HEK293 (cell line): ENCODE measurements at regions not wholly inside any gene's neighbourhood (a gene's known extent, or its start where the extent isn't known, plus 50 kb on each side); places are given as distances from the start of the nearest gene placed in this dataset.

ENCODE experiments used
- CTCF ChIA-PET: fragments of 350-600 bp; formaldehyde crosslinking; extraction: SDS; loops from one replicate; lab custom pipeline; 2021; ENCODE audit warnings: antibody characterized with exemption; lab: Yijun Ruan, JAX
- POLR2A ChIA-PET: fragments of 300-600 bp; formaldehyde crosslinking; extraction: SDS; loops from one replicate; lab custom pipeline; 2020; ENCODE audit warnings: antibody characterized with exemption, inconsistent platforms; lab: Yijun Ruan, JAX
- H3K27ac ChIP-seq: fragments of 200-500 bp; sonication (Bioruptor generic); 2 replicates; pipeline ENCODE4 v1.5.1; 2014; ENCODE audit warnings: low read depth, low read length, control low read depth, inconsistent platforms; ENCODE audit errors: extremely low read depth
- H3K36me3 ChIP-seq, 2 experiments: fragments of 200-500 bp in 1 of 2; sonication (Bioruptor generic) in 1 of 2; 1 replicate in 1 of 2; 2 replicates in 1 of 2; pipeline ENCODE4 v1.5.1; 2014 to 2017; ENCODE audit warnings: inconsistent platforms in 2 of 2, low read length in 2 of 2; ENCODE audit not compliant: control insufficient read depth in 2 of 2, insufficient read depth in 1 of 2
- H3K4me1 ChIP-seq: fragments of 200-500 bp; sonication (Bioruptor generic); 2 replicates; pipeline ENCODE4 v1.5.1; 2014; ENCODE audit warnings: mild to moderate bottlenecking, low read length, inconsistent platforms; ENCODE audit not compliant: control insufficient read depth, insufficient read depth
- H3K4me3 ChIP-seq: 2 replicates; pipeline ENCODE4 v1.5.1; 2011; ENCODE audit warnings: low read depth, mild to moderate bottlenecking, control low read depth, low read length, moderate library complexity
- H3K9me3 ChIP-seq: fragments of 200-500 bp; sonication (Bioruptor generic); 2 replicates; pipeline ENCODE4 v1.5.1; 2014; ENCODE audit warnings: low read depth, low read length, inconsistent platforms; ENCODE audit not compliant: control insufficient read depth, insufficient read depth
- BCL11A ChIP-seq: fragments of 450-650 bp; formaldehyde crosslinking; IDR thresholded peaks from 2 replicates; pipeline ENCODE4 v1.5.1; 2016; ENCODE audit warnings: low read depth, missing biosample characterization, missing genetic modification characterization
- FEZF1 ChIP-seq: fragments of 450-650 bp; formaldehyde crosslinking; IDR thresholded peaks from 2 replicates; pipeline ENCODE4 v1.5.1; 2016; ENCODE audit warnings: missing biosample characterization, missing genetic modification characterization
- PRDM1 ChIP-seq: fragments of 450-650 bp; formaldehyde crosslinking; IDR thresholded peaks from 2 replicates; pipeline ENCODE4; 2016; ENCODE audit warnings: missing biosample characterization, missing genetic modification characterization
- SALL2 ChIP-seq: fragments of 450-650 bp; formaldehyde crosslinking; IDR thresholded peaks from 2 replicates; pipeline ENCODE4 v1.5.0; 2017; ENCODE audit warnings: missing biosample characterization, mild to moderate bottlenecking, missing genetic modification characterization, borderline replicate concordance
- TRIM28 ChIP-seq: IDR thresholded peaks from 2 replicates; pipeline ENCODE4 v1.6.1; 2011; ENCODE audit warnings: low read length, control low read depth, borderline replicate concordance
- WT1 ChIP-seq: fragments of 450-650 bp; formaldehyde crosslinking; IDR thresholded peaks from 2 replicates; pipeline ENCODE4 v1.5.1; 2016; ENCODE audit warnings: missing biosample characterization, missing genetic modification characterization
- ZNF169 ChIP-seq: fragments of 450-650 bp; formaldehyde crosslinking; IDR thresholded peaks from 2 replicates; pipeline ENCODE4 v1.5.1; 2016; ENCODE audit warnings: missing biosample characterization, missing genetic modification characterization
- ZNF174 ChIP-seq: fragments of 450-650 bp; formaldehyde crosslinking; IDR thresholded peaks from 2 replicates; pipeline ENCODE4 v1.5.0; 2017; ENCODE audit warnings: missing biosample characterization, mild to moderate bottlenecking, missing genetic modification characterization
- ZNF433 ChIP-seq: fragments of 450-650 bp; formaldehyde crosslinking; IDR thresholded peaks from 2 replicates; pipeline ENCODE4 v1.5.1; 2016; ENCODE audit warnings: missing biosample characterization, missing genetic modification characterization, low read depth
- ZNF48 ChIP-seq: fragments of 450-650 bp; formaldehyde crosslinking; IDR thresholded peaks from 2 replicates; pipeline ENCODE4 v1.5.1; 2016; ENCODE audit warnings: missing biosample characterization, missing genetic modification characterization
- ZNF585B ChIP-seq: fragments of 450-650 bp; formaldehyde crosslinking; IDR thresholded peaks from 2 replicates; pipeline ENCODE4 v1.5.1; 2016; ENCODE audit warnings: missing biosample characterization, missing genetic modification characterization
- ZNF670 ChIP-seq: fragments of 450-650 bp; formaldehyde crosslinking; IDR thresholded peaks from 2 replicates; pipeline ENCODE4 v1.5.1; 2016; ENCODE audit warnings: missing biosample characterization, missing genetic modification characterization, low read depth
- ZSCAN23 ChIP-seq: fragments of 450-650 bp; formaldehyde crosslinking; IDR thresholded peaks from 2 replicates; pipeline ENCODE4 v1.5.1; 2016; ENCODE audit warnings: missing biosample characterization, missing genetic modification characterization
- TF ChIP-seq, protein P1 (sequence below): fragments of 450-650 bp; formaldehyde crosslinking; IDR thresholded peaks from 2 replicates; pipeline ENCODE4 v1.5.1; 2016; ENCODE audit warnings: missing biosample characterization, missing genetic modification characterization
- TF ChIP-seq, protein P2 (sequence below): fragments of 450-650 bp; formaldehyde crosslinking; IDR thresholded peaks from 2 replicates; pipeline ENCODE4 v1.5.1; 2017; ENCODE audit warnings: missing biosample characterization, missing genetic modification characterization
- TF ChIP-seq, protein P3 (sequence below): fragments of 450-650 bp; formaldehyde crosslinking; IDR thresholded peaks from 2 replicates; pipeline ENCODE4 v1.5.1; 2016; ENCODE audit warnings: missing biosample characterization, missing genetic modification characterization
- TF ChIP-seq, protein P4 (sequence below): fragments of 450-650 bp; formaldehyde crosslinking; IDR thresholded peaks from 2 replicates; pipeline ENCODE4 v1.5.1; 2017; ENCODE audit warnings: missing biosample characterization, missing genetic modification characterization

DNA sequence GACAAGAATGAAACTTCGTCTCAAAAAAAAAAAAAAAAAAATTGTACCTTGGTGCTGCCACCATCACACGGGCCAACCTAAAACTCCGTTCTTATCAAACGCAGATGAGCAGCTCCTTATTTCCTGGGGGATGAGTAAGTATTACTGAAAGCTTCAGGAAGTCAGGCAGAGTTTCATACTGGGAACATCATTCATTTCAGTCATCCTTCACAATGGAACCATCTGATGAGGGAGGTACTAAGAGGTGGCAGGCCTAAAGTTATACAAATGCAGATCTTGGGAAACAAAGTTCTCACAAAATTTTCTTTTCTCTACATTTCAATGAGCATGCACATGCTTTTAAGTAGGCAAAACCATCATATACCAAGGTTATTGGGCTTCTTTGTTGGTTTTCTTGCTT is 636.0 kb upstream of the LMCD1 start:
- no peak overlapping the region for H3K27ac ChIP-seq
- POLR2A ChIA-PET: no interaction called here
- H3K4me3 ChIP-seq: no peak overlapping the region
- no peaks in the 10 kb centered on the region for H3K9me3 ChIP-seq
- TF ChIP-seq BCL11A (tag by site-specific recombination) (no peak), ZNF585B (no peak), TRIM28 (no peak)
- TF ChIP-seq, all 188 proteins: peak for 0
- CTCF ChIA-PET: no interaction called here
- Histone ChIP-seq H3K36me3 (no peaks in the 10 kb centered on the region), H3K4me1 (no peaks in the 10 kb centered on the region)

DNA sequence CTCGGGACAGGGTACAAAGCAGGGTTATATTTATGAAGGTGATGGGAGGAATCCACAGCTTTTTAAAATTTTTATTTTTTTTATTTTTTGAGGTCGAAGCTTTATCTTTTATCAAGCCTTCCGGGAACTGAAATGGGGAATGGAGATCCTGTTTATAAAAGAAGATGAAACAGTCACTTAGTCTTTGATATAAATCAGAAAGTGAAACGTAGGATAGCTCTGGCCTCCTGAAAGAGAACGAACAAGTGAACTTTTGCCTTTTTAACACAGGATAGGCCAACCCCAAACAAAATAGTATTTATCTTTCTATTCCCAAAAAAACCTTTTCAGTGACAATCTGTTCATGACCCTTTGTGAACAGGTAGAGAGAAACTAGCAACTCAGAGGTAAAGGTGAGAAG is 634.0 kb upstream of the LMCD1 start:
- Histone ChIP-seq H3K4me1 (no peaks in the 10 kb centered on the region), H3K9me3 (no peaks in the 10 kb centered on the region), H3K27ac (no peak overlapping the region), H3K4me3 (no peak overlapping the region), H3K36me3 (no peaks in the 10 kb centered on the region)
- TF ChIP-seq ZSCAN23: no peak
- TF ChIP-seq, protein P1, sequence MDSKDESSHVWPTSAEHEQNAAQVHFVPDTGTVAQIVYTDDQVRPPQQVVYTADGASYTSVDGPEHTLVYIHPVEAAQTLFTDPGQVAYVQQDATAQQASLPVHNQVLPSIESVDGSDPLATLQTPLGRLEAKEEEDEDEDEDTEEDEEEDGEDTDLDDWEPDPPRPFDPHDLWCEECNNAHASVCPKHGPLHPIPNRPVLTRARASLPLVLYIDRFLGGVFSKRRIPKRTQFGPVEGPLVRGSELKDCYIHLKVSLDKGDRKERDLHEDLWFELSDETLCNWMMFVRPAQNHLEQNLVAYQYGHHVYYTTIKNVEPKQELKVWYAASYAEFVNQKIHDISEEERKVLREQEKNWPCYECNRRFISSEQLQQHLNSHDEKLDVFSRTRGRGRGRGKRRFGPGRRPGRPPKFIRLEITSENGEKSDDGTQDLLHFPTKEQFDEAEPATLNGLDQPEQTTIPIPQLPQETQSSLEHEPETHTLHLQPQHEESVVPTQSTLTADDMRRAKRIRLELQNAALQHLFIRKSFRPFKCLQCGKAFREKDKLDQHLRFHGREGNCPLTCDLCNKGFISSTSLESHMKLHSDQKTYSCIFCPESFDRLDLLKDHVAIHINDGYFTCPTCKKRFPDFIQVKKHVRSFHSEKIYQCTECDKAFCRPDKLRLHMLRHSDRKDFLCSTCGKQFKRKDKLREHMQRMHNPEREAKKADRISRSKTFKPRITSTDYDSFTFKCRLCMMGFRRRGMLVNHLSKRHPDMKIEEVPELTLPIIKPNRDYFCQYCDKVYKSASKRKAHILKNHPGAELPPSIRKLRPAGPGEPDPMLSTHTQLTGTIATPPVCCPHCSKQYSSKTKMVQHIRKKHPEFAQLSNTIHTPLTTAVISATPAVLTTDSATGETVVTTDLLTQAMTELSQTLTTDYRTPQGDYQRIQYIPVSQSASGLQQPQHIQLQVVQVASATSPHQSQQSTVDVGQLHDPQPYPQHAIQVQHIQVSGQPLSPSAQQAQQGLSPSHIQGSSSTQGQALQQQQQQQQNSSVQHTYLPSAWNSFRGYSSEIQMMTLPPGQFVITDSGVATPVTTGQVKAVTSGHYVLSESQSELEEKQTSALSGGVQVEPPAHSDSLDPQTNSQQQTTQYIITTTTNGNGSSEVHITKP (tag by site-specific recombination): no peak
- TF ChIP-seq FEZF1 (tag by site-specific recombination): no peak
- no peak for TF ChIP-seq ZNF433 (tag by site-specific recombination)
- TF ChIP-seq WT1 (tag by site-specific recombination): no peak
- TF ChIP-seq SALL2: no peak
- TF ChIP-seq ZNF48: no peak
- TF ChIP-seq ZNF670 (tag by site-specific recombination): no peak
- TF ChIP-seq ZNF169: no peak
- TF ChIP-seq, protein P2, sequence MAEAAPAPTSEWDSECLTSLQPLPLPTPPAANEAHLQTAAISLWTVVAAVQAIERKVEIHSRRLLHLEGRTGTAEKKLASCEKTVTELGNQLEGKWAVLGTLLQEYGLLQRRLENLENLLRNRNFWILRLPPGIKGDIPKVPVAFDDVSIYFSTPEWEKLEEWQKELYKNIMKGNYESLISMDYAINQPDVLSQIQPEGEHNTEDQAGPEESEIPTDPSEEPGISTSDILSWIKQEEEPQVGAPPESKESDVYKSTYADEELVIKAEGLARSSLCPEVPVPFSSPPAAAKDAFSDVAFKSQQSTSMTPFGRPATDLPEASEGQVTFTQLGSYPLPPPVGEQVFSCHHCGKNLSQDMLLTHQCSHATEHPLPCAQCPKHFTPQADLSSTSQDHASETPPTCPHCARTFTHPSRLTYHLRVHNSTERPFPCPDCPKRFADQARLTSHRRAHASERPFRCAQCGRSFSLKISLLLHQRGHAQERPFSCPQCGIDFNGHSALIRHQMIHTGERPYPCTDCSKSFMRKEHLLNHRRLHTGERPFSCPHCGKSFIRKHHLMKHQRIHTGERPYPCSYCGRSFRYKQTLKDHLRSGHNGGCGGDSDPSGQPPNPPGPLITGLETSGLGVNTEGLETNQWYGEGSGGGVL (tag by site-specific recombination): no peak
- TF ChIP-seq PRDM1 (tag by site-specific recombination): no peak
- TF ChIP-seq, protein P3, sequence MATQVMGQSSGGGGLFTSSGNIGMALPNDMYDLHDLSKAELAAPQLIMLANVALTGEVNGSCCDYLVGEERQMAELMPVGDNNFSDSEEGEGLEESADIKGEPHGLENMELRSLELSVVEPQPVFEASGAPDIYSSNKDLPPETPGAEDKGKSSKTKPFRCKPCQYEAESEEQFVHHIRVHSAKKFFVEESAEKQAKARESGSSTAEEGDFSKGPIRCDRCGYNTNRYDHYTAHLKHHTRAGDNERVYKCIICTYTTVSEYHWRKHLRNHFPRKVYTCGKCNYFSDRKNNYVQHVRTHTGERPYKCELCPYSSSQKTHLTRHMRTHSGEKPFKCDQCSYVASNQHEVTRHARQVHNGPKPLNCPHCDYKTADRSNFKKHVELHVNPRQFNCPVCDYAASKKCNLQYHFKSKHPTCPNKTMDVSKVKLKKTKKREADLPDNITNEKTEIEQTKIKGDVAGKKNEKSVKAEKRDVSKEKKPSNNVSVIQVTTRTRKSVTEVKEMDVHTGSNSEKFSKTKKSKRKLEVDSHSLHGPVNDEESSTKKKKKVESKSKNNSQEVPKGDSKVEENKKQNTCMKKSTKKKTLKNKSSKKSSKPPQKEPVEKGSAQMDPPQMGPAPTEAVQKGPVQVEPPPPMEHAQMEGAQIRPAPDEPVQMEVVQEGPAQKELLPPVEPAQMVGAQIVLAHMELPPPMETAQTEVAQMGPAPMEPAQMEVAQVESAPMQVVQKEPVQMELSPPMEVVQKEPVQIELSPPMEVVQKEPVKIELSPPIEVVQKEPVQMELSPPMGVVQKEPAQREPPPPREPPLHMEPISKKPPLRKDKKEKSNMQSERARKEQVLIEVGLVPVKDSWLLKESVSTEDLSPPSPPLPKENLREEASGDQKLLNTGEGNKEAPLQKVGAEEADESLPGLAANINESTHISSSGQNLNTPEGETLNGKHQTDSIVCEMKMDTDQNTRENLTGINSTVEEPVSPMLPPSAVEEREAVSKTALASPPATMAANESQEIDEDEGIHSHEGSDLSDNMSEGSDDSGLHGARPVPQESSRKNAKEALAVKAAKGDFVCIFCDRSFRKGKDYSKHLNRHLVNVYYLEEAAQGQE (tag by site-specific recombination): no peak
- TF ChIP-seq, protein P4, sequence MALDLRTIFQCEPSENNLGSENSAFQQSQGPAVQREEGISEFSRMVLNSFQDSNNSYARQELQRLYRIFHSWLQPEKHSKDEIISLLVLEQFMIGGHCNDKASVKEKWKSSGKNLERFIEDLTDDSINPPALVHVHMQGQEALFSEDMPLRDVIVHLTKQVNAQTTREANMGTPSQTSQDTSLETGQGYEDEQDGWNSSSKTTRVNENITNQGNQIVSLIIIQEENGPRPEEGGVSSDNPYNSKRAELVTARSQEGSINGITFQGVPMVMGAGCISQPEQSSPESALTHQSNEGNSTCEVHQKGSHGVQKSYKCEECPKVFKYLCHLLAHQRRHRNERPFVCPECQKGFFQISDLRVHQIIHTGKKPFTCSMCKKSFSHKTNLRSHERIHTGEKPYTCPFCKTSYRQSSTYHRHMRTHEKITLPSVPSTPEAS (tag by site-specific recombination): no peak
- no peak for TF ChIP-seq ZNF174
- ChIA-PET CTCF (no interaction called here), POLR2A (no interaction called here)
